Epidermal melanocyte (primary cell): ENCODE measurements at regions not wholly inside any gene's neighbourhood (a gene's known extent, or its start where the extent isn't known, plus 50 kb on each side); places are given as distances from the start of the nearest gene placed in this dataset.
"Not testable (repeated sequence)": the region's sequence is repeated elsewhere in the genome, so short reads cannot be mapped to it uniquely, and the experiment has no call there.

Experiments
- DNase-seq: peaks from one replicate; pipeline ENCODE4 v3.0.0; 2011; ENCODE audit warnings: low spot score; ENCODE audit not compliant: insufficient read length

DNA sequence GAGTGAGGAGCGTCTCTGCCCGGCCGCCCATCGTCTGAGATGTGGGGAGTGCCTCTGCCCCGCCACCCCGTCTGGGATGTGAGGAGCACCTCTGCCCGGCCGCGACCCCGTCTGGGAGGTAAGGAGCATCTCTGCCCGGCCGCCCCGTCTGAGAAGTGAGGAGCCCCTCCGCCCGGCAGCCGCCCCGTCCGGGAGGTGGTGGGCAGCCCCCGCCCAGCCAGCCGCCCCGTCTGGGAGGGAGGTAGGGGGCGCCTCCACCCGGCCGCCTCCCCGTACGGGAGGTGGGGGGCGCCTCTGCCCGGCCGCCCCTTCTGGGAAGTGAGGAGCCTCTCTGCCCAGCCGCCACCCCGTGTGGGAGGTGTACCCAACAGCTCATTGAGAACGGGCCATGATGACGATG, 1811.4 kb downstream of the EFNA5 start:
- DNase-seq = not testable (repeated sequence)

- no peak for DNase-seq
These were observed 1821.0 kb downstream of the EFNA5 start for GRCh38 chr5:105849701-105850100.

- DNase-seq = no peak
These were observed 1829.9 kb downstream of the EFNA5 start for GRCh38 chr5:105840800-105841199.

DNA sequence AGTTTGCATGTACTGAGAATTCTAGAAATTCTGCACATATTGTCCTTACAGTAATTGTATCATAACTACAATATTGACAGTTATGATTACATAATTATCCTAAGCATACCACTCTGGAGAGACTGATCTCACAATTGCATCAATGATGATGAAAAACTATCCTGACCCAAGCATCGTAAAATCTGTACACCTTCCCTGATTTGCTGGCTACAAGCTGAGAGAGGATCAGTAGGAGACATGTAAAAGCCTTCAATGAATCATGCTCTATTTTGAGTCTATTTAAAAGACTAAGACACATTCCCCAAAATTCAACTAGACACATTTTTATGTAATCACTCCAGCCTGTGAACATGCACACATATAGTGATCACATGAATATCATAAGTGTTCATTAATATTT, 1833.8 kb downstream of the EFNA5 start:
- no peak for DNase-seq

GRCh38 chr5:105836268-105836667, 1834.5 kb downstream of the EFNA5 start:
- no peak for DNase-seq

DNA sequence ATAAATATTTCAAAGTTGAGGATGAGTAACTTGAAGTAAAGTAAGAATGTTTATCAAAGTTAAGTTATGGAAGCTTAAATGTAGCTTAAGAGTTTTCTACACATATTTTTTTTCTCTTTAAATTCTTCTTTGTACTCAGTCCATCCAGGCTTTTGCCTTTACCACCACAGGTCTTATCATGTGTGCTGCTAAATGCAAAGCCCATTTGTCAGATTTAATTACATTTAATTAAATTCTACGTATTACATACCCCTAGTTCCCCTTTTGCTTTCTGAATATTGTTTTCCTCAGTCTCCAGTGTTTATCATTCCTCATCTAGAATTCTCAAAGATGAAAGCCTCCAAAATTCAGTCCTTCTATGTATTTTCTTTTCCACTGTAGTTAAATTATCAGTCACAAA, 1841.9 kb downstream of the EFNA5 start:
- DNase-seq = no peak

DNA sequence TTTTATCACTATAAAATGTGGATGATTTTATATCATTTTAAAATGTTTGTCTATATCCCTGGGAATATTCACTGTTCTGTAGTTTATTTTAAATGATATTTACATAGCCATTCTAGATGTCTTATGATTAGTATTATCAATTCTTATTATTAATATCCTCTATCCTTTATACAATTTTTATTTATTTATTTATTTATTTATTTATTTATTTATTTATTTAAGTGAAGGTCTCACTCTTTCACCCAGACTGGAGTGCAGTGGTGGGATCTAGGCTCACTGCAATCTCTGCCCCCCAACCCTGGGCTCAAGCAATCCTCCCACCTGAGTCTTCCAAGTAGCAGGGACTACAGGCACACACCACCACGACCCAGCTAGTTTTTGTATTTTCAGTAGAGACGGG, 1848.9 kb downstream of the EFNA5 start:
- DNase-seq = no peak

GRCh38 chr5:105817914-105818313, 1852.8 kb downstream of the EFNA5 start:
- no peak for DNase-seq

DNA sequence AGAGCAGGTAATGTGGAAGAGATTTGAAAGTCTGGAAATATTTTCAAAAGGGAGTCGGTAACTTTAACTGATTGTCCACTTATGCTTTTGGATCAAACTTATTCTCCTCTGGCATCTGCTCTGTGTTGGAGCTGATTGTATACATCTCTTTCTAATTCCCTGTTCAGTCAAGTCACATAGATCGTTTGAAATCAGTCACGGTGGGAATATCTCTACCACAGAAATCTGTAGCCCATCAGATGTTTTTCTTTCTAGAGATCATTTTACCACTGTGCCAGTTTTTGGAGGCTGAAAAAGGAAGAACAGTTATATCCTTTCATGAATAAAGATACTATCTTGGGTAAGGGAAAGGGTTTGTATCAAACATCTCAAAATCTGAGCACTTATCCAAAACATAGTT, 1853.3 kb downstream of the EFNA5 start:
- no peak for DNase-seq

DNA sequence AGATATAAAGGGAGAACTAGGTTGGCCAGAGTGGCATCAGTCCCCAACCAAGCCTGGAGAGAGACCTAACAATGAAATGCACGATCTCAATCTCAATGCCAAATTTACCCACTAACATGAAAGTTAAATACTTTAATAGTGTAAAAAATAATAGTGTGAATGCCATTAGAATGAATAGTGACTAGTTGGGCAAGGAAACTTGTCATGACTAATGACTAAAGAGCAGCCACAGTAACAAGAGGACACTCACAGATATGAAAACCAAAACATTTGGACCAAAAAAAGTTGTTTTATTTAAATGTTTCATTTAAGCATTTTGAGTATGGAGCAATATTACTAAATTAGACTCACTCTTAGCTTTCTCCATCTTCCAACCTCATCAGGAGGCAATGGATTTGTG, 1853.8 kb downstream of the EFNA5 start:
- no peak for DNase-seq

- no peak for DNase-seq
These were observed 1858.4 kb downstream of the EFNA5 start for GRCh38 chr5:105812304-105812703.

- DNase-seq = no peak
These were observed 1862.8 kb downstream of the EFNA5 start for GRCh38 chr5:105807951-105808350.

DNA sequence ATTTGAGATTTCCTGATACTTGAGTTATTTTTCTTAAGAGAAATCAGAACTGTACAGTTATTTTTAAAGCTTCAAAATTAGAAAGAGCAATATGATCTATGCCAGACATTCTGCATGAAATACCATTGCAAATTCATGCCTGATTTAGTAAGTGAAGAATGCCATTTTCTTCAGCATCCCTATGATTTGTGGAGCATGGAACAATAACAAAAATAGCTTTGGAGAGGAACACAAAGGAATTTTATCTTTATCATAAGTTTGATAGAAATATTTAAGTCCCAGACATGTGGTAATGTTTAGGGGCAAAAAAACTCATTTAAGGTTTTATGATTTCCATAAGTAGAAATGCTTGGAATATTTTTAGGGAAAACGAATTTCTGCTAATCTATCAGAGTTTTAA, 1863.4 kb downstream of the EFNA5 start:
- no peak for DNase-seq

GRCh38 chr5:105806596-105806995, 1864.1 kb downstream of the EFNA5 start:
- DNase-seq = no peak

DNA sequence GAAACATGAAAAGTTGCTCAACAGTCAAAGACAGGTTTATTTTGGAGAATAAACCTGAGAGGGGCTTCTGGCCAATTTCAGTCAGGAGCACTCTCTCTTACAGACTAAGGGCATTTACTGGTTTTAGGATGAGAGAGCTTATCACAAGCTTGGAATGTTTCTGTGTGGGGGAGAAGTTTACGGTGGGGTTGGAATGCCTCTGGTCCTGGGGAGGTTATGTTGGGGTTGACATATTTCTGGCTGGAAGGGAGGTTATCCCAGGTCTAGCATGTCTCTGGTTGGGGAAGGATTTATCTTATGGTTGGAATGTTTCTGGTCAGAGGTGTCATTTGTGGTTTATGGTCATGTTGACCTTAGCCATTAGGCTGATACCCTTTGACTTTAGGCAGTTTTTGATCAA, 1867.3 kb downstream of the EFNA5 start:
- DNase-seq = no peak

DNA sequence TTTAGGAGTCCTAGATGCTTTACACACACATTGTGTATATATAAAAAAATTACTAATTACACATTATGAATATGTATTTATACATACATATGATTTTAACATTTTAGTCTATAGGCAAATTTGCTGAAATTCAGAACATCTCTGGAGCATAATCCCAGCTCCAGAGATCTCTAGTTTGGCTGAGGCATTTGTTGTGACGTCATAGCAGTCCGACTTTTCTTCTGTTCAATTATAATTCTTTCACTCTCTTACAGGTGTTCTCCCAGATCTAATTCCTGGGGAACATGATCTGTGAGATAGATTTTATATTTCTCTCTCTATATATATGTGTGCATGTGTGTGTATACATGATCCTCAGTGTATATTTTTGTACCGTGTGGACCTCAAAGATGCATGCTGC, 1876.2 kb downstream of the EFNA5 start:
- DNase-seq = no peak

- no peak for DNase-seq
These were observed 1881.5 kb downstream of the EFNA5 start for GRCh38 chr5:105789246-105789645.

GRCh38 chr5:105783811-105784210, 1886.9 kb downstream of the EFNA5 start:
- DNase-seq = no peak

GRCh38 chr5:105782501-105782900, 1888.2 kb downstream of the EFNA5 start:
- no peak for DNase-seq

- no peak for DNase-seq
These were observed 1897.5 kb downstream of the EFNA5 start for GRCh38 chr5:105773241-105773640.

DNA sequence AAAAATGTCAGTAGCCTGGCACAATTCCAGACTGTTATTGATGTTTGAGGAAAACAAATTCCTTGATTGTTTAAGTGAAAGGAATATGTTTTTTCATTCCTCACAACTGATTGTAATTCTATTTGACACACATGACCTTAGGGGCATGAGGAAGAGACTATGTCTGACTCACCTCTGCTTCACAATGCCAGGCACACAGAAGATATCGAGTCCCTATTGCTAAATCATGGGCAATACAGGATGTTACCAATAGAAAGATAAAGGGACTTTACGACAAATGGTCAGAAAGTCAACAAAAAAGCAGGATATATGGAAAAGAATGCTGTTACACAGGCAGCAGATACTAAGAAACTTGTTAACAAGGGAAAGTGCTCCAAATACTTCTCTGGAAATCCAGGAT, 1903.5 kb downstream of the EFNA5 start:
- DNase-seq = no peak

DNA sequence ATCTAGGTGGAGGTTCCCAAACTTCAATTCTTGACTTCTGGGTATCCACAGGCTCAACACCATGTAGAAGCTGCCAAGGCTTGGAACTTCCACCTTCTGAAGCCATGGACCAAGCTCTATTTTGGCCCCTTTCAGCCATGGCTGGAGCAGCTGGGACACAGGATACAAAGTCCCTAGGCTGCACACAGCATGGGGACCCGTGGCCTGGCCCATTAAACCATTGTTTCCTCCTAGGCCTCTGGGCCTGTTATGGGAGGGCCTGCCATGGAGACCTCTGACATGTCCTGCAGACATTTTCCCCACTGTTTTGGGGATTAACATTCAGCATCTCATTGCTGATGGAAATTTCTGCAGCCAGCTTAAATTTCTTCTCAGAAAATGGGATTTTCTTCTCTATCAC, 1908.0 kb downstream of the EFNA5 start:
- DNase-seq = no peak

DNA sequence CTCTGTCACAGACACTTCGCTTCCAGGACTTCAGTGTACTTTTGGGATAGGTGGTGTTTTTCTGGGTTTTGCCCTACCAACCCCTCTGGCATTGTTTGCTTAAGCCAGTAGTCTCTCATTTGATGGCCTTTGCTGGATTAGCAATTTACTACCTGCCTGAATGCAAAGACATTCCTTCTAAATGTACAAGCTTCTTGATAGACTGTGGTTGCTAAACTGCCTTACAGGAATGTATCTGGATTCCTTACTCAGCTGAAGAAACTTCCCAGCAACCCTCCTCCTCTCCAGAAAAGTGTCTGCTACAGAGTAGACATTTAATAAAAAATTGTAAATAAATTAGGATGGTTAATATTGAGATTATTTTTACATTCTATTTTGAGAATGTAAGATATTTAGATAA, 1916.7 kb downstream of the EFNA5 start:
- no peak for DNase-seq

DNA sequence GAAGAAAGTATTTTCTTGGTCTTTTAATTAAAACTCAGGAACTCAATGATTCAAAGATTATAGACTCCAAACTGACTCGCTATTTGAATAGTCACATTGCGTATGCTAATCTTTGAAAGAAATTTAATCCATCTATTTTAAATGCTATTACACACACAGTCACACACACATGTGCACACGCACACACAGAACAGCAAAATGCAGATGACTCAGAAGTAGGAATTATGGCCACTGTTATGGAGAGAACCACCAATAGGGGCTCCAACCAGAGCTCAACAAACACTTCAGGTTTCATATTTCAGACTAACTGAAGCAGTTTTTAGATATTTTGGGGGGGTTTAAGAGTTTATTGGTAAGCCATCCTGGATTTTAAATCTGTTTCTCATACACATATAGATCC, 1917.9 kb downstream of the EFNA5 start:
- DNase-seq = no peak

- no peak for DNase-seq
These were observed 1918.8 kb downstream of the EFNA5 start for GRCh38 chr5:105751908-105752307.
